ENCODE measurements at regions not wholly inside any gene's neighbourhood (a gene's known extent, or its start where the extent isn't known, plus 50 kb on each side); places are given as distances from the start of the nearest gene placed in this dataset.

GRCh38 chr11:19558189-19558986 is 154.2 kb upstream of the NAV2 start:
- Histone ChIP-seq H3K4me3 (ENCODE audit: low read depth, low read length) (no peak overlapping the region), H3K36me3 (replicated peaks) (no peaks in the 10 kb centered on the region), H3K27me3 (replicated peaks) (no peaks in the 10 kb centered on the region), H3K27ac (no peak overlapping the region)
- in situ Hi-C loops (cut with HindIII; ENCODE audit: low pct_ligation_motif_present, low sequenced_read_pairs), result loop anchor here (25.0 kb wide), 2 partner anchors 179 to 329 kb away; no protein-coding TSS in a partner anchor
- TF ChIP-seq, protein P1, sequence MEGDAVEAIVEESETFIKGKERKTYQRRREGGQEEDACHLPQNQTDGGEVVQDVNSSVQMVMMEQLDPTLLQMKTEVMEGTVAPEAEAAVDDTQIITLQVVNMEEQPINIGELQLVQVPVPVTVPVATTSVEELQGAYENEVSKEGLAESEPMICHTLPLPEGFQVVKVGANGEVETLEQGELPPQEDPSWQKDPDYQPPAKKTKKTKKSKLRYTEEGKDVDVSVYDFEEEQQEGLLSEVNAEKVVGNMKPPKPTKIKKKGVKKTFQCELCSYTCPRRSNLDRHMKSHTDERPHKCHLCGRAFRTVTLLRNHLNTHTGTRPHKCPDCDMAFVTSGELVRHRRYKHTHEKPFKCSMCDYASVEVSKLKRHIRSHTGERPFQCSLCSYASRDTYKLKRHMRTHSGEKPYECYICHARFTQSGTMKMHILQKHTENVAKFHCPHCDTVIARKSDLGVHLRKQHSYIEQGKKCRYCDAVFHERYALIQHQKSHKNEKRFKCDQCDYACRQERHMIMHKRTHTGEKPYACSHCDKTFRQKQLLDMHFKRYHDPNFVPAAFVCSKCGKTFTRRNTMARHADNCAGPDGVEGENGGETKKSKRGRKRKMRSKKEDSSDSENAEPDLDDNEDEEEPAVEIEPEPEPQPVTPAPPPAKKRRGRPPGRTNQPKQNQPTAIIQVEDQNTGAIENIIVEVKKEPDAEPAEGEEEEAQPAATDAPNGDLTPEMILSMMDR (IDR thresholded peaks at IDR 0.05; ENCODE audit: low read depth, low read length, missing control alignments), result no peak
- DNase-seq, result no peak

DNA sequence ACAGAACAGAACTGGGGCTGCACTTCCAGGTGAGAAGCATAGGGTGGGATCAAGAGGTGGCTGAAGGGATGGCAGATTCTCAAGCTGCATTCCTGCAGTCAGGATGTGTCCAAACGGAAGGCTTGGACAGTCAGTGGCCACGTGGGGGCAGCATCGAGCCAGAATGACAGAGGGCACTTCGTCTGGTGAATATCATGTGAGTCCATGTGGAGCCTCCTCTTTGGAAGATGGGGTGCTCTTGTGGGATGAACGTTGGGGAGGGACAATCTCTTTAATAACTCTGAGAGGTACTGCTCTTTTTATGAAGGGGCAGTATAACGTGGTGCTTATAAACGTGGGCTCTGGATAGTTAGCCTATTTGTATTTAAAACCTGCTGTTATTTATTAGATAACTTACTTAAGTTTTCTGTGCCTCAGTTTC is 154.9 kb upstream of the NAV2 start:
- Histone ChIP-seq H3K4me3 (ENCODE audit: low read depth, low read length) (no peak overlapping the region), H3K27ac (no peak overlapping the region), H3K27me3 (replicated peaks) (no peaks in the 10 kb centered on the region), H3K36me3 (replicated peaks) (no peaks in the 10 kb centered on the region)
- in situ Hi-C loops (cut with HindIII; ENCODE audit: low pct_ligation_motif_present, low sequenced_read_pairs), result loop anchor here (25.0 kb wide), 2 partner anchors 180 to 330 kb away; no protein-coding TSS in a partner anchor
- peak; percentile 68 for DNase-seq
- TF ChIP-seq, protein P1 (IDR thresholded peaks at IDR 0.05; ENCODE audit: low read depth, low read length, missing control alignments), result peak; percentile 91

DNA sequence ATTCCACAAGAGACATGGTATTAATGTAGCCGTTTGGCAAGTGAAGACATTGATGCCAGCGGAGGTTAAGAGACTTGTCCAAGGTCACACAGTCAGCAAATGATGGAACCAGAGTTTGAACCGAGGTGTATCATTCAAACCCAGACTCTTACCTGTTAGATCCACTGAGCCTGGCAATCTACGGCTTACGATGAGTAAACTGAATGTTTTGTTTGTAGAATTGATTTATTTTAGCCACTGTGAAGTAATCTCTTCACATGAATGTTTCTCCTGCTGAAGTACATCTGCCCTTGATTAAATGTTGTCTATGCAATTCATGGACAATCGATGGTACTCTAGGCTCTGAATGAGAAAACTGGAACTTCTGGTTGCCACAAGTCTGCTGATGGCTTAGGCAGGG is 155.5 kb upstream of the NAV2 start:
- in situ Hi-C loops (cut with HindIII; ENCODE audit: low pct_ligation_motif_present, low sequenced_read_pairs), result loop anchor here (25.0 kb wide), 2 partner anchors 180 to 330 kb away; no protein-coding TSS in a partner anchor

GRCh38 chr11:19555266-19555665 is 157.4 kb upstream of the NAV2 start:
- no peak for DNase-seq
- H3K27ac ChIP-seq, result no peak overlapping the region
- in situ Hi-C loops (cut with HindIII; ENCODE audit: low pct_ligation_motif_present, low sequenced_read_pairs), result loop anchor here (25.0 kb wide), 2 partner anchors 182 to 332 kb away; no protein-coding TSS in a partner anchor
- TF ChIP-seq, protein P1 (IDR thresholded peaks at IDR 0.05; ENCODE audit: low read depth, low read length, missing control alignments), result no peak
- no peaks in the 10 kb centered on the region for H3K36me3 ChIP-seq (replicated peaks)
- no peak overlapping the region for H3K4me3 ChIP-seq (ENCODE audit: low read depth, low read length)
- no peaks in the 10 kb centered on the region for H3K27me3 ChIP-seq (replicated peaks)

More for the DNA sequence above, 155.5 kb upstream of the NAV2 start:
- DNase-seq, result no peak
- no peaks in the 10 kb centered on the region for H3K27me3 ChIP-seq (replicated peaks)
- TF ChIP-seq, protein P1 (IDR thresholded peaks at IDR 0.05; ENCODE audit: low read depth, low read length, missing control alignments), result no peak
- no peak overlapping the region for H3K4me3 ChIP-seq (ENCODE audit: low read depth, low read length)
- no peaks in the 10 kb centered on the region for H3K36me3 ChIP-seq (replicated peaks)
- H3K27ac ChIP-seq, result no peak overlapping the region

DNA sequence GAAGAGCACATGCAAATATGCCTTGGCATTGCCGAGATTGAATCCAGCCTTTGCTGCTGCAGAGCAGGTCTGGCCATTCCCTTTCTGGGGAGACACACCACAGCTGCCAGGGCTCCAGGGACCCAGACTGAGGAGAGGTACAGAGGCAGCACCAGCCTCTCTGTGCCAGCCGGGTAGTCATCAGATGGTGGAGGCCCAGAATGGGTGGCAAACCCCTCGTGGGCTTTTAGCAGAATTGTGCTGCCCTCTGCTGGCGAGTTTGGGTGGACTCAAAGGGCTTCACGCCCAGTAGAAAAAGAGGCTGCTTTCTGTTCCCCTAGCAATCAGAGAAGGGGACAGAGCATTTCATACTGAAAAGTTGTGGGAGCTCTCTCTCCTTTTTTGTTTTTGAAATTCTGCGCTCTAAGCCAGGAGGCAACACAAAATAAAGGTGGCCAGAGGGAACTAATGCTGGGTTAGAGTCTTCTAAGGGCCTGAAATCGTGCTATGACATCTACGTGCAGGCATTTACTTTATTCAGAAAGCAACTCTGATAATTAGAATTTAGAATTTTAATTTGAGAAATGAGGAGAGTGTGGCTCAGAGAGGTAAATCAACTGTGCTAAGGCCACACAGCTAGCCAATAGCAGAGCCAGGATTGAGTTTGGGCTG is 158.8 kb upstream of the NAV2 start:
- H3K27ac ChIP-seq, result no peak overlapping the region
- H3K4me3 ChIP-seq (ENCODE audit: low read depth, low read length), result no peak overlapping the region
- in situ Hi-C loops (cut with HindIII; ENCODE audit: low pct_ligation_motif_present, low sequenced_read_pairs), result loop anchor here (25.0 kb wide), 2 partner anchors 183 to 333 kb away; no protein-coding TSS in a partner anchor
- H3K27me3 ChIP-seq (replicated peaks), result no peaks in the 10 kb centered on the region
- DNase-seq, result peak; percentile 49
- H3K36me3 ChIP-seq (replicated peaks), result no peaks in the 10 kb centered on the region
- TF ChIP-seq, protein P1 (IDR thresholded peaks at IDR 0.05; ENCODE audit: low read depth, low read length, missing control alignments), result peak; percentile 93

Measured in brain microvascular endothelial cell (primary cell).